Thymus (tissue), 11 donors: ENCODE measurements at regions not wholly inside any gene's neighbourhood (a gene's known extent, or its start where the extent isn't known, plus 50 kb on each side); places are given as distances from the start of the nearest gene placed in this dataset.
A peak's percentile ranks its signal among the peaks of the same experiment; 100 is the strongest.

Experiments
- DNase-seq, 9 donors: peaks; one replicate each; pipeline ENCODE4 v3.0.0-alpha.2; 2013; ENCODE audit warnings: low spot score in 9 of 9, low read depth in 6 of 9, missing footprints in 1 of 9
- H3K27ac ChIP-seq, 2 donors: one replicate each; pipeline ENCODE4 v1.5.1; 2013; ENCODE audit warnings: control low read depth in 1 of 2, low read depth in 1 of 2, low read length in 1 of 2, mild to moderate bottlenecking in 1 of 2, moderate library complexity in 1 of 2
- H3K27me3 ChIP-seq, 2 donors: one replicate each; pipeline ENCODE4 v1.5.1; 2013; ENCODE audit warnings: low read length in 1 of 2; ENCODE audit not compliant: control insufficient read depth in 2 of 2, insufficient read depth in 1 of 2
- H3K36me3 ChIP-seq, 2 donors: one replicate each; pipeline ENCODE4 v1.5.1; 2013; ENCODE audit warnings: low read length in 1 of 2, mild to moderate bottlenecking in 1 of 2, moderate library complexity in 1 of 2; ENCODE audit not compliant: control insufficient read depth in 2 of 2, insufficient read depth in 2 of 2
- H3K4me1 ChIP-seq, 2 donors: one replicate each; pipeline ENCODE4 v1.5.1; 2013; ENCODE audit warnings: low read length in 2 of 2; ENCODE audit not compliant: control insufficient read depth in 2 of 2, insufficient read depth in 2 of 2
- H3K4me3 ChIP-seq, 2 donors: one replicate each; pipeline ENCODE4 v1.5.1; 2013; ENCODE audit warnings: low read length in 2 of 2, control low read depth in 1 of 2, mild to moderate bottlenecking in 1 of 2
- H3K9me3 ChIP-seq, 2 donors: one replicate each; pipeline ENCODE4 v1.5.1; 2013; ENCODE audit warnings: low read length in 1 of 2, mild to moderate bottlenecking in 1 of 2; ENCODE audit not compliant: control insufficient read depth in 2 of 2, insufficient read depth in 1 of 2
- WGBS: extraction: QIAGEN DNeasy Blood & Tissue Kit; methylation state at CpG from one replicate; pipeline ENCODE4 v1.1.7; 2013; 5-methylcytosine and 5-hydroxymethylcytosine counted together
- donor health status: healthy.

GRCh38 chr13:74021505-74021904, 112.7 kb downstream of the KLF12 start:
- peaks cover 0 to 7% of the 10 kb centered on the region in 2 donors for H3K9me3 ChIP-seq
- no peaks in the 10 kb centered on the region for H3K27me3 ChIP-seq
- no peak overlapping the region for H3K27ac ChIP-seq
- peaks cover under 1 to 3% of the 10 kb centered on the region in 2 donors for H3K4me1 ChIP-seq
- 97% methylated on average over 2 of the region's 2 CpGs for WGBS
- H3K4me3 ChIP-seq: no peak overlapping the region
- H3K36me3 ChIP-seq: peaks cover 0 to 17% of the 10 kb centered on the region in 2 donors
- DNase-seq: no peak

GRCh38 chr13:74018062-74018431, 116.2 kb downstream of the KLF12 start:
- Histone ChIP-seq H3K27me3 (no peaks in the 10 kb centered on the region), H3K36me3 (peaks cover 0 to 9% of the 10 kb centered on the region in 2 donors), H3K4me1 (peaks cover 0 to 3% of the 10 kb centered on the region in 2 donors), H3K4me3 (no peak overlapping the region), H3K9me3 (peaks cover 0 to 7% of the 10 kb centered on the region in 2 donors), H3K27ac (no peak overlapping the region)
- 98% methylated on average over 1 of the region's 1 CpG for WGBS
- DNase-seq: no peak

GRCh38 chr13:74017301-74018061, 116.7 kb downstream of the KLF12 start:
- DNase-seq: peak in 1 of 9 donors; percentile 33
- Histone ChIP-seq H3K27me3 (no peaks in the 10 kb centered on the region), H3K9me3 (peaks cover 0 to 4% of the 10 kb centered on the region in 2 donors), H3K36me3 (peaks cover 0 to 4% of the 10 kb centered on the region in 2 donors), H3K4me1 (peaks cover 0 to 3% of the 10 kb centered on the region in 2 donors), H3K27ac (peak overlapping the region in 1 of 2 donors; percentile 54), H3K4me3 (no peak overlapping the region)
- WGBS: 34% methylated on average over 4 of the region's 4 CpGs

GRCh38 chr13:74015137-74015536, 119.1 kb downstream of the KLF12 start:
- Histone ChIP-seq H3K9me3 (no peaks in the 10 kb centered on the region), H3K36me3 (no peaks in the 10 kb centered on the region), H3K27ac (no peak overlapping the region), H3K4me1 (peaks cover 0 to 3% of the 10 kb centered on the region in 2 donors), H3K27me3 (no peaks in the 10 kb centered on the region), H3K4me3 (no peak overlapping the region)
- WGBS: 99% methylated on average over 4 of the region's 4 CpGs
- DNase-seq: no peak

- Histone ChIP-seq H3K9me3 (no peaks in the 10 kb centered on the region), H3K4me3 (no peak overlapping the region), H3K4me1 (peaks cover 2 to 8% of the 10 kb centered on the region in 2 donors), H3K27me3 (no peaks in the 10 kb centered on the region), H3K36me3 (peaks cover 0 to 2% of the 10 kb centered on the region in 2 donors), H3K27ac (no peak overlapping the region)
- 96% methylated on average over 4 of the region's 4 CpGs for WGBS
- DNase-seq: no peak
These were observed 125.0 kb downstream of the KLF12 start for GRCh38 chr13:74009100-74009668.

- Histone ChIP-seq H3K27me3 (no peaks in the 10 kb centered on the region), H3K27ac (no peak overlapping the region), H3K4me3 (no peak overlapping the region), H3K4me1 (peaks cover 2 to 8% of the 10 kb centered on the region in 2 donors), H3K9me3 (no peaks in the 10 kb centered on the region), H3K36me3 (peaks cover 0 to 2% of the 10 kb centered on the region in 2 donors)
- DNase-seq: no peak
- 78% methylated on average over 3 of the region's 3 CpGs for WGBS
These were observed 127.5 kb downstream of the KLF12 start for GRCh38 chr13:74006666-74007065.

- WGBS: 92% methylated on average over 6 of the region's 6 CpGs
- DNase-seq: peak in 3 of 9 donors; percentile 42 to 69 (median 47)
These were observed 128.7 kb downstream of the KLF12 start for GRCh38 chr13:74005320-74006157.

GRCh38 chr13:74004109-74004508, 130.1 kb downstream of the KLF12 start:
- DNase-seq: no peak
- no peak overlapping the region for H3K27ac ChIP-seq
- no peak overlapping the region for H3K4me3 ChIP-seq
- no peaks in the 10 kb centered on the region for H3K27me3 ChIP-seq
- H3K9me3 ChIP-seq: no peaks in the 10 kb centered on the region
- WGBS: 96% methylated on average over 2 of the region's 2 CpGs
- no peaks in the 10 kb centered on the region for H3K36me3 ChIP-seq
- peaks cover 2 to 8% of the 10 kb centered on the region in 2 donors for H3K4me1 ChIP-seq

More at GRCh38 chr13:74005320-74006157, 128.7 kb downstream of the KLF12 start:
- Histone ChIP-seq H3K27me3 (no peaks in the 10 kb centered on the region), H3K36me3 (peaks cover 0 to 2% of the 10 kb centered on the region in 2 donors), H3K27ac (no peak overlapping the region), H3K4me1 (peaks cover 2 to 8% of the 10 kb centered on the region in 2 donors), H3K9me3 (no peaks in the 10 kb centered on the region), H3K4me3 (no peak overlapping the region)

GRCh38 chr13:74003374-74003773, 130.8 kb downstream of the KLF12 start:
- H3K9me3 ChIP-seq: no peaks in the 10 kb centered on the region
- H3K27me3 ChIP-seq: no peaks in the 10 kb centered on the region
- no peak overlapping the region for H3K4me3 ChIP-seq
- H3K36me3 ChIP-seq: no peaks in the 10 kb centered on the region
- no peak overlapping the region for H3K27ac ChIP-seq
- DNase-seq: no peak
- H3K4me1 ChIP-seq: peaks cover 2 to 8% of the 10 kb centered on the region in 2 donors
- 96% methylated on average over 1 of the region's 1 CpG for WGBS
